Thoracic aorta (tissue), 2 donors: ENCODE measurements at regions not wholly inside any gene's neighbourhood (a gene's known extent, or its start where the extent isn't known, plus 50 kb on each side); places are given as distances from the start of the nearest gene placed in this dataset.

Source experiments
- ATAC-seq: fragments of 150-250 bp; one replicate; pipeline ENCODE4 v1.8.0; 2017; ENCODE audit warnings: low read depth; ENCODE audit not compliant: insufficient number of reproducible peaks, low FRiP score
- DNase-seq: peaks from one replicate; pipeline ENCODE4 v3.0.0-alpha.2; 2020; ENCODE audit warnings: low spot score
- H3K27ac ChIP-seq, 2 donors: fragments of 200-600 bp; sonication (generic); 1 replicate in 1 of 2; 2 replicates in 1 of 2; pipeline ENCODE4 v1.5.1; 2016; ENCODE audit warnings: mild to moderate bottlenecking in 2 of 2, moderate library complexity in 2 of 2
- H3K27me3 ChIP-seq: fragments of 200-600 bp; sonication (generic); replicated peaks from 2 replicates; pipeline ENCODE4 v1.6.0; 2016; ENCODE audit warnings: mild to moderate bottlenecking; ENCODE audit not compliant: insufficient read depth
- H3K36me3 ChIP-seq: fragments of 200-600 bp; sonication (generic); one replicate; pipeline ENCODE4 v1.5.1; 2016
- H3K4me1 ChIP-seq, 2 donors: fragments of 200-600 bp; sonication (generic); 1 replicate in 1 of 2; 2 replicates in 1 of 2; pipeline versions ENCODE4 v1.5.1 to v1.6.0; 2016; ENCODE audit warnings: low read depth in 2 of 2, mild to moderate bottlenecking in 1 of 2; ENCODE audit not compliant: control insufficient read depth in 1 of 2
- H3K4me3 ChIP-seq: fragments of 200-600 bp; sonication (generic); 2 replicates; pipeline ENCODE4 v1.5.1; 2016; ENCODE audit warnings: mild to moderate bottlenecking
- H3K9me3 ChIP-seq: fragments of 200-600 bp; sonication (generic); 2 replicates; pipeline ENCODE4 v1.5.1; 2016
- CTCF ChIP-seq: fragments of 200-600 bp; sonication (generic); IDR thresholded peaks from one replicate; pipeline ENCODE4 v1.5.1; 2019; ENCODE audit warnings: antibody characterized with exemption

- DNase-seq (no peak), ATAC-seq (no peak)
- Histone ChIP-seq H3K27ac (no peak overlapping the region), H3K9me3 (no peaks in the 10 kb centered on the region), H3K4me1 (no peaks in the 10 kb centered on the region), H3K36me3 (no peaks in the 10 kb centered on the region), H3K4me3 (no peak overlapping the region), H3K27me3 (no peaks in the 10 kb centered on the region)
- TF ChIP-seq CTCF = no peak
These were observed 176.4 kb downstream of the LY86 start for GRCh38 chr6:6764764-6765434.

- no peaks in the 10 kb centered on the region for H3K36me3 ChIP-seq
- H3K4me3 ChIP-seq = no peak overlapping the region
- TF ChIP-seq CTCF = no peak
- DNase-seq (no peak), ATAC-seq (no peak)
- no peaks in the 10 kb centered on the region for H3K4me1 ChIP-seq
- no peaks in the 10 kb centered on the region for H3K27me3 ChIP-seq
- no peaks in the 10 kb centered on the region for H3K9me3 ChIP-seq
- no peak overlapping the region for H3K27ac ChIP-seq
These were observed 177.8 kb downstream of the LY86 start for GRCh38 chr6:6766230-6766905.

GRCh38 chr6:6769466-6769865 is 180.9 kb downstream of the LY86 start:
- H3K9me3 ChIP-seq = no peaks in the 10 kb centered on the region
- H3K4me3 ChIP-seq = no peak overlapping the region
- ATAC-seq (no peak), DNase-seq (no peak)
- no peak for TF ChIP-seq CTCF
- no peaks in the 10 kb centered on the region for H3K4me1 ChIP-seq
- H3K36me3 ChIP-seq = no peaks in the 10 kb centered on the region
- no peak overlapping the region for H3K27ac ChIP-seq
- no peaks in the 10 kb centered on the region for H3K27me3 ChIP-seq

GRCh38 chr6:6771224-6771945 is 182.9 kb downstream of the LY86 start:
- Histone ChIP-seq H3K27me3 (no peaks in the 10 kb centered on the region), H3K9me3 (no peaks in the 10 kb centered on the region), H3K4me3 (no peak overlapping the region), H3K4me1 (no peaks in the 10 kb centered on the region), H3K27ac (no peak overlapping the region), H3K36me3 (no peaks in the 10 kb centered on the region)
- no peak for DNase-seq
- no peak for ATAC-seq
- no peak for TF ChIP-seq CTCF

- ATAC-seq (no peak), DNase-seq (no peak)
- Histone ChIP-seq H3K9me3 (no peaks in the 10 kb centered on the region), H3K27ac (no peak overlapping the region), H3K36me3 (no peaks in the 10 kb centered on the region), H3K4me1 (no peaks in the 10 kb centered on the region), H3K27me3 (no peaks in the 10 kb centered on the region), H3K4me3 (no peak overlapping the region)
- TF ChIP-seq CTCF = no peak
These were observed 183.4 kb downstream of the LY86 start for GRCh38 chr6:6771964-6772363.
